Mucosa of descending colon (tissue), 3 donors: ENCODE measurements at regions not wholly inside any gene's neighbourhood (a gene's known extent, or its start where the extent isn't known, plus 50 kb on each side); places are given as distances from the start of the nearest gene placed in this dataset.

Source experiments
- ATAC-seq: fragments of 200-7000 bp; cut with Tn5 transposase; one replicate; pipeline ENCODE4 v1.9.1; 2020; ENCODE audit warnings: mild to moderate bottlenecking, moderate library complexity
- DNase-seq, 3 donors: peaks; one replicate each; pipeline ENCODE4 v3.0.0-alpha.2; 2020
- H3K36me3 ChIP-seq: fragments of 200-600 bp; one replicate; pipeline ENCODE4 v1.8.0; 2021; ENCODE audit warnings: low read depth, mild to moderate bottlenecking
- H3K4me1 ChIP-seq: fragments of 200-600 bp; one replicate; pipeline ENCODE4 v1.8.0; 2021; ENCODE audit warnings: low read depth, mild to moderate bottlenecking
- H3K4me3 ChIP-seq: fragments of 200-600 bp; one replicate; pipeline ENCODE4 v1.8.0; 2021; ENCODE audit warnings: mild to moderate bottlenecking
- H3K9me3 ChIP-seq: fragments of 200-600 bp; one replicate; pipeline ENCODE4 v1.8.0; 2021; ENCODE audit warnings: mild to moderate bottlenecking
- CTCF ChIP-seq: fragments of 200-600 bp; IDR thresholded peaks from one replicate; pipeline ENCODE4 v1.8.0; 2022; ENCODE audit warnings: antibody characterized with exemption, mild to moderate bottlenecking
- intact Hi-C, 2 donors: fragments of 100-400 bp; cut with DNase I in 1 of 2; cut with micrococcal nuclease in 1 of 2; formaldehyde crosslinking; loops; one replicate each; pipeline versions ENCODE4 v1.11.0 to v1.11.1; 2022; cut with DNase I, micrococcal nuclease
- donor health status: DM: no; HTN: no; CAD: no; lungs with moderate emphysema.
- donor health status: DM: no; HTN: no; CAD: no.
- donor health status: DM: no; HTN: yes; CAD: no.

- ATAC-seq (no peak), DNase-seq (no peak)
- H3K9me3 ChIP-seq, result no peaks in the 10 kb centered on the region
- no peaks in the 10 kb centered on the region for H3K36me3 ChIP-seq
- no peak for TF ChIP-seq CTCF
- no peak overlapping the region for H3K4me3 ChIP-seq
- intact Hi-C loops, result no loop called here
- no peaks in the 10 kb centered on the region for H3K4me1 ChIP-seq
These were observed 362.9 kb upstream of the RBMS3 start for GRCh38 chr3:28917895-28918475.

- no peak for TF ChIP-seq CTCF
- H3K4me3 ChIP-seq, result no peak overlapping the region
- DNase-seq, result no peak
- no peaks in the 10 kb centered on the region for H3K4me1 ChIP-seq
- intact Hi-C loops, result no loop called here
- no peak for ATAC-seq
- no peaks in the 10 kb centered on the region for H3K9me3 ChIP-seq
- H3K36me3 ChIP-seq, result no peaks in the 10 kb centered on the region
These were observed 358.5 kb upstream of the RBMS3 start for GRCh38 chr3:28922376-28922775.

GRCh38 chr3:28923994-28924393 lies 356.9 kb upstream of the RBMS3 start:
- H3K9me3 ChIP-seq, result no peaks in the 10 kb centered on the region
- H3K4me1 ChIP-seq, result no peaks in the 10 kb centered on the region
- ATAC-seq, result no peak
- H3K36me3 ChIP-seq, result no peaks in the 10 kb centered on the region
- no peak for TF ChIP-seq CTCF
- intact Hi-C loops, result no loop called here
- DNase-seq, result no peak
- no peak overlapping the region for H3K4me3 ChIP-seq

DNA sequence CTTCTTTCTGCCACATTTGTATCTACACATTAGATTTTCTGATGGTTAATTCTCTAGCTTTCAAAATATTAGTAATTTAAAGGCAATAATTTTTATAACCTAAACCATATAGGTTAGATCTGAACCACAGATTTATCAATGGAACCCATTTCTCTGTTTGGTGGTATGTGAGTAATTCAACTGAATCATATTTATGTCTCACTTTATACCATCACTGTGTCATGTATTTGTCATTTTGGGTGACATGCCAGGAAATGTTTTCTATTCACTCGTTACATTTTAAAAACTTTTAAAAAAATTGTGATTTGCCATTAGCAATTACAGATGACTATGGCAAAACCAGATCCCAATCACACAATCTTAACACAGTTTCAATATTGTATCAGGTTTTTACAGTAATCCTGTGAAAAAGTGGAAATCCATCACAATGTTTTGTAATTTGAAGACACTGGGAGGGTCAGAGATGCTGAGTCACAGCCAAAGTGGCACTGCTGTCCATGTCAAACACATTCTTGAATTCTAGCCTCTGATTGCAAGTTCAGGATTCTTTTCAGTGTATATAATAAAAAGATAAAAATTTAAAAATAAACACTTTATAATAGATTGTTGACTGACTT lies 356.0 kb upstream of the RBMS3 start:
- no peak for DNase-seq
- TF ChIP-seq CTCF, result no peak
- no peak for ATAC-seq
- Histone ChIP-seq H3K4me1 (no peaks in the 10 kb centered on the region), H3K4me3 (no peak overlapping the region), H3K36me3 (no peaks in the 10 kb centered on the region), H3K9me3 (no peaks in the 10 kb centered on the region)
- intact Hi-C loops, result no loop called here

DNA sequence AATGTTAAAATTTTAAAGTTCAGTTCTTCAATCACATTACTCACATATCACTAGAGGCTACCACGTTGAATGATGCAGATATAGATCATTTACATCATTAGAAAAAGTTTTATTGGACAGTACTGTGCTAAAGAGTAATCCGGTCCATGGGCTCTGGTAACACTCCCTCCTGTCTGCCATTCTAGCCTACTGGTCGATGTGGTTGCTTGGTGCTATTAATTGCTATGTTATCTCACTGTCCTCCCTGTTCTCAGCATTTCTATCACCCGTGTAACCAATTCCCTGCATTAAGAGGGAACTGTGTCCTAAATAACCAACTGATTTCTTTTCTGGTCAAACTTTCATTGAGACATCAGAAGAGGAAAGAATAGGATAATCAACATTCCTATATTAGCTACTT lies 347.5 kb upstream of the RBMS3 start:
- no peak for ATAC-seq
- Histone ChIP-seq H3K4me1 (no peaks in the 10 kb centered on the region), H3K9me3 (no peaks in the 10 kb centered on the region), H3K4me3 (no peak overlapping the region), H3K36me3 (no peaks in the 10 kb centered on the region)
- no peak for TF ChIP-seq CTCF
- no peak for DNase-seq
- intact Hi-C loops, result no loop called here
